ENCODE measurements at regions not wholly inside any gene's neighbourhood (a gene's known extent, or its start where the extent isn't known, plus 50 kb on each side); places are given as distances from the start of the nearest gene placed in this dataset.
A peak's percentile ranks its signal among the peaks of the same experiment; 100 is the strongest.
"Not testable (repeated sequence)": the region's sequence is repeated elsewhere in the genome, so short reads cannot be mapped to it uniquely, and the experiment has no call there.

DNA sequence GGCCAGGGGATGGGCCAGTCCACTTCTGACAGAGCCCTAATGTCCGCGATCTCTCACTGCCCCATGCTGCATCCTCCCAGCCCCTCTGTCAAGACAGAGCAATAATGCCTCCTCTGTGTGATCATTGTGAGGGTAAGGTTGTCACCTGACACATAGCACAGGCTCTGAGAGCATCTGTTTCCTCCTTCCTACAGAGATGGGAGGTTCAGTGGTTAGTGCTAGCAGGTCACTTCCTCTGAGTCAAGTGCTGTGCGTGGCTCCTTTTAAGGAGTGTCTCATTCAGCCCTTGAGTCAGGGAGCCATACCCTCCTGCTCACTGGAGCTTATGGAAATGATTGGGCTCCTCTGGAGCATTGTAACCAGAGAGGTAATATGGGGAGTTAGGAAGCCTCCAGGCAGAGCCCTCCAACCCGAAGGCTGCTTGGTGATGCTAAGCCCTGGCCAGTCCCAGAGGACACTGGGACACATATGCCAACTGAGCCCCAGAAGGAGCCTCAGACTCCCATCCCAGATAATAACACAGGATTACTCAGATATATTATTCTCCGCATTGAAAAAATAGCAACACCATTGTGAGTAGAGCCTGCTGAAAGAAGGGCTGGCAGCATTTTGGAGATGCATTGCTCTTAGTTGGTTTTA is 189.0 kb downstream of the GALNT1 start:
- peak; percentile 37 for DNase-seq

- DNase-seq, result no peak
These were observed 189.6 kb downstream of the GALNT1 start for GRCh38 chr18:35771172-35771571.

DNA sequence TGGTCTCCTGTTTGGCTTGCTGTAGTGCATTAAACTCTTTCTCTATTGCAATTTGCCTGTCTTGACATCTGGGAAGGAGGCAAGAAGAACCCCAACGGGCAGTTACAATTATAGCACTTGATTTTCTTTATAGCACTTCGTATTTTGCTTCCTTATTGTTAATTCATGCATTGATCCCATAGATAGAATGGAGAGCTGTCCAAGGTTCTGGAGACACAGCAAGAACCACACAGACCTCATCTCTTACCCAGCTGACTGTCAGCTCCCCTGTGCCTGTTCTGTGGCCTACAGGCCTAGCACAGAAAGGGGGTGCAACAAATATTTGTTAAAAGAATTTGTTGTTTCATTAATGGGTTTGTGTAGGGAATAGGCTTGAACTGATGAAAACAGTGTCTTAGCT is 194.3 kb downstream of the GALNT1 start:
- DNase-seq, result no peak

DNA sequence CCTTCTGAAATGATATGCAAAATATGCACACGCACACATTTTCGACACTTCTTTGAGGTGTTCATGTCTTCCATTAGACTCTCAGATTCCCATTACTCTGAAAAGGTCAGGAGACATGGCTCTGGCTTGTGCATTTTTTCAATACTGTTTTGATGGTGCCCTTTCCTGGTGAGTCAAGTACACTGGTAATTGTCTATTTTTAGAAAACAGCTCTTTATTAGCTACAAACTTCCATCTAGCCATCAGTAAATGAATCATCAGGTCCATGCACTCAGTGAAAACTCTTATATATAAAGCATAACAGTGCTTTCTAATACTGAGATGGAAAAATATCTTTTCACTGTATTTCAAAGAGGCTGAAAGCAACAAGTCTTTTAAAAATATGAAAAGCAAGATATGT is 194.9 kb downstream of the GALNT1 start:
- DNase-seq, result no peak

DNA sequence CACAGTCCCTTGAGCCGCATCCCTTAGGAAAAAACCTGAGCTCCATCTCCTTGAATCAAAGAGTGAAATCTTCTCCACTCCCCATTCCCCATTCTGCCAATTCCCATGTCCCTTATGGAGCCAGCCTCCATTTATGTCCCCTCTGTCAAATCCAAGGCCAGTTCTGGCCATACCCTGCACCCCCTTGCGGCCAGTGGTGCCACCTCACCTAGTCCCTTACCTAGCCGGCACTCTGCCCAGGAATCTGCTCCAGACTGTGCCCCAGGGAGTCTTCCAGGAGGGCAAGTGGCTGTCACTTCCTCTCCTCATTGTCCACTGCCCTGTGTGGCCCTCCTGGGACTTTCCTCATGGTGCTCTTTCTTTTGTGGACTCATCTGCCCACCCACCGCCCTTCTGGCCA is 195.4 kb upstream of the RMP24 start:
- DNase-seq, result no peak

DNA sequence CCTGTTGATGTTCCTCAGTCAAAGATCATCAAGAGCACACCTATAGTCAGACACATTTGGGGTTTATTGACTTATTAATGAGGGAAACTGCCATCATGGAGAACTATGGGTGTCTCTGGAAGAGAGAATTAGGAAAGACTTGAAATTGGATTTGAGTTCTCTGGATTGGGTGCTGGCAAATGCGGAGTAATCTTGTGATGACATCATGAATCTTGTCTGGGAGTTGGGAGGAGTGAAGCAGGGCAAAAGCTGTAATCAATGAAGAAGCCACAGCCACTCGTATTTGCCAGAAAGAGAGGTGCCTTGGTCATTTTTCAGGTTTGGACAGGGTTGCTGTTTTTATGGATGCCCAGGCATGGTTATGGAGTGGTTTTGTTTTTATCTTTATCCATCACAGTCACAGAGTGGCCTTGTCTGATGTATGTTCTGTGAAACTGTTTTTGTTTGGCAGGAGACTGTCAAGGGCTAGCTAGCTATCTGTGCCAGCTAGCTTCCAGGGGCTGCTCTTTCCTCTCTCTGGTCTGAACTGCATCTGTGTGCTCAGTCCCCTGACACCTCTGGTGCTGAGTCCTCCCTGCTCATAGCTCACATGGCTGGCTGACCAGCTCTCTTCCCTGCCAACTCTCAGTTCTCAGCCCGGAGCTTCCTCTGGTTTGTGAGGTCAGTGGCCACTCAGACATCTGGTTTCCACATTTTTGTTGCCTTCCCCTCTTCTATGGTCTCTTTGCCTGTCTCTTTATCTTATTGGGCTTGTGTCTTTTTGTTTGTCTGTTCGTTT is 193.4 kb upstream of the RMP24 start:
- no peak for DNase-seq

DNA sequence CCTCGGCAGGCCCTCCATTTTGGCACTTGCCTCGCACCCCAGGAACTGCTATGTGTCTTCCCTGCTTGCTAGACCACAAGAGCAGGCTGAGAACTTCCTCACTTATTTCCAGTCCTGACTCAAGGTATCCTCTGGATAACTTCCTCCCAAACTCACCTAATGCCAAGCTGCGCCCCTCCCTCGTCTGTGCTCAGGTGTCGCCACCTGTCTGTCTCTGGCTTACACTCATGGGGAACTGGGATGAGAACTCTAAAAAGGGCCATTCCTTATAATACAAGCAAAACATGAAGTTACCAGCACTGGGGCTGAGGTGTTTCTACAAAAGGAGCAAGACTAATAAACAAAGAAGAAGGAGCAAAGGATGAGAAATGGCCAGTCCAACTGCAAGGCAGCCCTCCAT is 191.5 kb upstream of the RMP24 start:
- no peak for DNase-seq

- DNase-seq, result no peak
These were observed 189.6 kb upstream of the RMP24 start for GRCh38 chr18:35782926-35783325.

- DNase-seq, result no peak
These were observed 186.0 kb upstream of the RMP24 start for GRCh38 chr18:35786365-35787042.

- no peak for DNase-seq
These were observed 182.9 kb upstream of the RMP24 start for GRCh38 chr18:35789543-35789942.

GRCh38 chr18:35797948-35798347 is 174.5 kb upstream of the RMP24 start:
- DNase-seq, result no peak

DNA sequence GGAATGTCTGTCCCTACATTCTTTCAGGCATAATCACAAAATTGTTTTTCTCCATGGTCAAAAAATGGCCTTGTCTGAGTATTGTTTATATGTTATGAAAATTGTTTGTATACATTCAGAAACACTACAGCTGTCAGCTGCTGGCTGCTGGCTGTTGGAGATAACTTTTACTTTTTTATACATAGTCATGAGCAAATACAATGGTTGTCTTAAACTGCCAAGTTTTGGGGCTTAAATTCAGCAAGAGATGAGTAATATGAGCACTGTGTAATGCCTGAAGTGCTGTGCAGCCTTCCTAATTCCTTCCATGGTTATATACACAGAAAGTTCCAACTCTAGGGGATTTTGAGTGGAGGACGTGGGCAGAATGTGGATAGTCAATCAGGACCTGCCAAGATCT is 168.9 kb upstream of the RMP24 start:
- no peak for DNase-seq

DNA sequence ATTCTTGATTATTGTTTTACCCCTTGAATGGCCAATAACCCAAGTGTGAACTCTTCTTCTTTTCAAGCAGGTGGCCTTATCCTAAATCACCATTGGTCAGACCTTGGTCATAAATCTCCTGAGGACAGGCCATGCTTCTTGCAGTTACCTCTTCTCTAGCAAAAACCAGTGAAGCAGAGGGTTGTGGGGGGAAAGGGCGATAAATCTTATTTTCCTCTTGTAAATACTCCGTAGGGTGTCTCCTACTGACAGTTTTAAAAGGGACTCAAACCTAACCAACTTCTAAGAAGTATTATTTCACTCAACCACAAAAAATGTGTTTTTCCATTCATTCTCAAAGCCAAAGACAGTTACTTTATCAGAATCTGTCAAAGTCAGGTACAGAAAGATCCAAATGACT is 168.1 kb upstream of the RMP24 start:
- no peak for DNase-seq

GRCh38 chr18:35807811-35808335 is 164.6 kb upstream of the RMP24 start:
- no peak for DNase-seq

DNA sequence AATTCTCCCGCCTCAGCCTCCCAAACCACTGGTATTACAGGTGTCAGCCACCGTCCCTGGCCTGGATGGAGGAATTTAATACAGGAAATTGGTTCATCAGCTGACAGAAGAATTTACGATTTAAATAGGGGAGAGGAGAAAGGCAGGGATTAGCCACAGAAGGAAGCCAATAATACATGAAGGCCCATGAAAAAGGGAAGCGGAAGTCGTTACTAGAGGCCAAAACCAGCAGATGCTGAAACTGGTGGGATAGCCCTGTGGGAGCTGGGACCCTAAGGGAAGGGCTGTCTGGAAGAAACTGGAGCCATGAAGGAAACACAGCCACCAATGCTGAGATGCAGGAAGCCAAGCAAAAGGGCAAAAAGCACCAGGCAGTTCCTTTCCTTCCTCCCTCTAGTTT is 163.7 kb upstream of the RMP24 start:
- DNase-seq, result no peak

- no peak for DNase-seq
These were observed 162.0 kb upstream of the RMP24 start for GRCh38 chr18:35810520-35810919.

DNA sequence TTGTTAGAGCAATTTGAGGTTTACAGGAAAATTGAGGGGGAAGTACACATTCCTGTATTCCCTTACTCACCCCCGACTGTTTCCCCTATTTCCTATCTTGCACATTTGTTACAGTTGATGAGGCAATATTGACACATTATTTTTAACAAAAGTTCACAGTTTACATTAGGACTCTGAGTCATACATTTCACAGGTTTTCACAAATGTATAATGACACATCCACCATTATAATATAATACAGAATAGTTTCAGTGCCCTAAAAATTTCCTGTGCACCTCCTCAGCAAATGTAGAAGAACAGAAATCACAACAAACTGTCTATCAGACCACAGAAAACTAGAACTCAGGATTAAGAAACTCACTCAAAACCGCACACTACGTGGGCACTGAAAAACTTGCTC is 160.6 kb upstream of the RMP24 start:
- no peak for DNase-seq

GRCh38 chr18:35815011-35815410 is 157.5 kb upstream of the RMP24 start:
- DNase-seq, result not testable (repeated sequence)

- DNase-seq, result no peak
These were observed 156.5 kb upstream of the RMP24 start for GRCh38 chr18:35816003-35816402.

DNA sequence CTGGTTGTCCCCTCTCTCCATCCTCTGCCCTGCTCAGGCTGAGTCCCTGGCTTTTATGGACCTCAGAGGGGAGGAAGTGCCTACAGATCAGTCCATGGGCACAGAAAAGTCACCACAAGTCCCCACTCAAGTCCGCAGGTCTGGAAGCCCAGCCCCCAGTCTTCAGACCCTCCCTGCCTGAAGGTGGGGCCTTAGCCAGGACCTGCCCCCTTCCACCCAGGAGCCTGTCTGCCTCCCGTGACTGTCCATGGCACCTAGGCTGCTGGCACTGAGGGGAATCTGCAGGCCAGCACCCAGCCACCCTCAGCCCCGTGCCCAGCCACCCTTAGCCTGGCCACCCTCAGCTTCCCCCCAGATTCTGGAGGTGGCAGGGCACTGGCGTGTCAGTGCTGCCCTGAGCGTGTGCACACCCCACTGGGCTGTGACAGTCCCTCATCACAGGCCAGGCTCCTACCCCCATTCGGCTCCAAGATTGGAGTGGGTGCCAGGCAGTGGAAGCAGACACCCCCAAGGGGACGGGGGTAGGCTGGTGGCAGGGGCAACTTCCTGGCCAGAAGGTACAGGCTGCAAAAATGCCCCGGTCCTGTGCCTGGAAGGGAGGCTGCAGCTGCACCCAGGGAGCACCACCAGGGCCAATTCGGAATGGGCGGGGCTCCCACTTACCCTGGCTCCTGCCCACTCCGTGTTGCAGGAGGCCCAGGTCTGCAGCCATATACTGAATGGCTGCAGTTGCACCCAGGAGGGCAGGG is 154.7 kb upstream of the RMP24 start:
- DNase-seq, result no peak

GRCh38 chr18:35818353-35818667 is 154.2 kb upstream of the RMP24 start:
- no peak for DNase-seq

DNA sequence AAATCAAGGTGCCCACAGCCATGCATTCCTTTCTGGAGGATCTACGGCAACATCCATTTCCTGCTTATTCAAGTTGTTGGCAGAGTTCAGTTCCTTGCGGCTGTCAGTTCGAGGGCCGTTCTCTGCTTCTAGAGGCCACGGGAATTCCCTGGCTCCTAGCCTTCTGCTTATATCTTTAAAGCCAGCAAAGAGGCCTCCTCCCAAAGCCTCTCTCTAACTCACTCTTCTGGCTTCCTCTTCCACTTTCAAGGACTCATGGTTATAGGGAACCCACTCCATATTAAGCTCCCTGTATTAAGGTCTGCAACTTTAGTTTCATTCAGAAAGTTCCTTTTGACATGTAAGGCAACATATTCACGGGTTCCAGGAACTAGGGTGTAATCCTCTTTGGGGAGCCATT is 150.1 kb upstream of the RMP24 start:
- DNase-seq, result no peak

- DNase-seq, result no peak
These were observed 146.0 kb upstream of the RMP24 start for GRCh38 chr18:35826477-35826876.
